Retinal pigment epithelial cell (primary cell): ENCODE measurements at regions not wholly inside any gene's neighbourhood (a gene's known extent, or its start where the extent isn't known, plus 50 kb on each side); places are given as distances from the start of the nearest gene placed in this dataset.

Experiments
- DNase-seq: peaks from one replicate; pipeline ENCODE4 v3.0.0-alpha.2; 2010; ENCODE audit warnings: low read depth
- H3K4me3 ChIP-seq: 2 replicates; pipeline ENCODE4 v1.5.1; 2011; ENCODE audit warnings: mild to moderate bottlenecking, low read length, control low read depth, moderate library complexity
- CTCF ChIP-seq: conservative IDR thresholded peaks from 2 replicates; pipeline ENCODE4 v1.5.1; 2011; ENCODE audit warnings: low read depth, low read length, control low read depth, inconsistent platforms

- no peak overlapping the region for H3K4me3 ChIP-seq
- TF ChIP-seq CTCF: no peak
- no peak for DNase-seq
Observed at GRCh38 chr2:16319551-16320121, 346.0 kb downstream of the CYRIA start.

GRCh38 chr2:16318474-16319195, 347.0 kb downstream of the CYRIA start:
- TF ChIP-seq CTCF: no peak
- H3K4me3 ChIP-seq: no peak overlapping the region
- DNase-seq: no peak

- no peak for TF ChIP-seq CTCF
- H3K4me3 ChIP-seq: no peak overlapping the region
- no peak for DNase-seq
Observed at GRCh38 chr2:16318051-16318450, 347.6 kb downstream of the CYRIA start.

- H3K4me3 ChIP-seq: no peak overlapping the region
- TF ChIP-seq CTCF: no peak
- DNase-seq: no peak
Observed at GRCh38 chr2:16317211-16317830, 348.3 kb downstream of the CYRIA start.

GRCh38 chr2:16316456-16317210, 349.0 kb downstream of the CYRIA start:
- no peak for TF ChIP-seq CTCF
- DNase-seq: no peak
- no peak overlapping the region for H3K4me3 ChIP-seq

GRCh38 chr2:16315908-16316307, 349.7 kb downstream of the CYRIA start:
- H3K4me3 ChIP-seq: no peak overlapping the region
- no peak for DNase-seq
- no peak for TF ChIP-seq CTCF
